Tibial artery (tissue), 4 donors: ENCODE measurements at regions not wholly inside any gene's neighbourhood (a gene's known extent, or its start where the extent isn't known, plus 50 kb on each side); places are given as distances from the start of the nearest gene placed in this dataset.

Experiments
- DNase-seq, 2 donors: peaks; one replicate each; pipeline ENCODE4 v3.0.0-alpha.2; 2019
- H3K27ac ChIP-seq, 2 donors: fragments of 200-600 bp; sonication (generic) in 1 of 2; 1 replicate in 1 of 2; 2 replicates in 1 of 2; pipeline ENCODE4 v1.5.1; 2018 to 2019; ENCODE audit warnings: mild to moderate bottlenecking in 1 of 2
- H3K27me3 ChIP-seq, 2 donors: fragments of 200-600 bp; sonication (generic) in 1 of 2; one replicate each; pipeline versions ENCODE4 v1.5.1 to v1.6.0; 2016 to 2019
- H3K36me3 ChIP-seq, 3 donors: fragments of 200-600 bp; sonication (generic) in 2 of 3; one replicate each; pipeline ENCODE4 v1.5.1; 2016 to 2019; ENCODE audit warnings: mild to moderate bottlenecking in 2 of 3
- H3K4me1 ChIP-seq, 4 donors: fragments of 200-600 bp; sonication (generic) in 2 of 4; 1 replicate in 3 of 4; 2 replicates in 1 of 4; pipeline ENCODE4 v1.5.1; 2016 to 2019
- H3K4me3 ChIP-seq, 2 donors: fragments of 200-600 bp; sonication (generic) in 1 of 2; 1 replicate in 1 of 2; 2 replicates in 1 of 2; pipeline ENCODE4 v1.5.1; 2018 to 2019; ENCODE audit warnings: mild to moderate bottlenecking in 2 of 2
- H3K9me3 ChIP-seq, 3 donors: fragments of 200-600 bp; sonication (generic) in 1 of 3; one replicate each; pipeline ENCODE4 v1.5.1; 2016 to 2019
- CTCF ChIP-seq, 2 experiments: fragments of 200-600 bp in 1 of 2; fragments of 450-650 bp in 1 of 2; IDR thresholded peaks; one replicate each; pipeline ENCODE4 v1.5.1; 2017 to 2019; ENCODE audit warnings: antibody characterized with exemption in 2 of 2, mild to moderate bottlenecking in 1 of 2, moderate library complexity in 1 of 2
- intact Hi-C: fragments of 100-400 bp; cut with DNase I; formaldehyde crosslinking; loops from one replicate; pipeline ENCODE4 v1.15.0; 2023; ENCODE audit warnings: low total_unique reads

DNA sequence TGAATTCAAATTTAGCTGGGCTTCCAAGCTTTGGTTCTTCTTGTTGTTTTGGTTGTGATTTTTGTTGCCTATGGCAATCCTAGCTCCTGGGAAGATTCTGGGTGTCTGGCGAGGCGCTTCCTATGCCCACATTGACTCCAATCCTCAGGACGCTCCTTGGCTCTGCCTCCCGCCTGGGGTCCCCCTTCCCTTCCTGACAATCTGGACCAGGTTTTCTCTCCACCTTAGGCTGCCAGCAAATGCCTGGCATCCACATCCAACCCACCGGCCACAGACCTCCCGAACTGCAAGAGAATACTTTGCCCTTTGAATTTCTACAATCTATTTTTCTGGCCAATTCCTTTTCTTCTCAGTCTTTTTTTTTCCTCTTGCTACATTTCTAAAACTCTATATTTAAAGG, 186.9 kb upstream of the UBL3 start:
- no peaks in the 10 kb centered on the region for H3K36me3 ChIP-seq
- no peaks in the 10 kb centered on the region for H3K9me3 ChIP-seq
- no peak for TF ChIP-seq CTCF (IDR thresholded peaks at IDR 0.05)
- H3K4me1 ChIP-seq = peaks cover 0 to 12% (median 5%) of the 10 kb centered on the region in 4 donors
- no peak overlapping the region for H3K27ac ChIP-seq
- no peak overlapping the region for H3K4me3 ChIP-seq
- DNase-seq = no peak
- H3K27me3 ChIP-seq = peaks cover 0 to 13% of the 10 kb centered on the region in 2 donors
- intact Hi-C loops = no loop called here

DNA sequence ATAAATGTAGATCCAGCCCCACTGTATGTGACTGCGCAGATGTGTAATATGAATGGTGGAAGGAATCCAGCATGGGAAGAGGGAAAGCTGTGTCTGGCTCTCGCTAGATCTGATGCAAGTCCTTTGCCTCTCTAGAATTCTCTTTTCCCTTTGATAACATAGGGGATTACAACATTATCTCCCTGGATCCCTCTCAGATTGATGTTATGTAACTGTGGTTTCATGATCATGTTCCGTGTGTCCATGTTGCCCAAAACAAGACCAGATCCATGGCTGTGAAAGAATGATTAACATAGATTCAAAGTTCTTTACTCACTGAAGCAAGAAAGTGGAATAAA, 184.0 kb upstream of the UBL3 start:
- DNase-seq = no peak
- H3K4me3 ChIP-seq = no peak overlapping the region
- H3K4me1 ChIP-seq = peaks cover 0 to 12% (median 5%) of the 10 kb centered on the region in 4 donors
- no peak for TF ChIP-seq CTCF (IDR thresholded peaks at IDR 0.05)
- no peak overlapping the region for H3K27ac ChIP-seq
- H3K36me3 ChIP-seq = no peaks in the 10 kb centered on the region
- H3K9me3 ChIP-seq = no peaks in the 10 kb centered on the region
- H3K27me3 ChIP-seq = peaks cover 0 to under 1% of the 10 kb centered on the region in 2 donors
- intact Hi-C loops = no loop called here

DNA sequence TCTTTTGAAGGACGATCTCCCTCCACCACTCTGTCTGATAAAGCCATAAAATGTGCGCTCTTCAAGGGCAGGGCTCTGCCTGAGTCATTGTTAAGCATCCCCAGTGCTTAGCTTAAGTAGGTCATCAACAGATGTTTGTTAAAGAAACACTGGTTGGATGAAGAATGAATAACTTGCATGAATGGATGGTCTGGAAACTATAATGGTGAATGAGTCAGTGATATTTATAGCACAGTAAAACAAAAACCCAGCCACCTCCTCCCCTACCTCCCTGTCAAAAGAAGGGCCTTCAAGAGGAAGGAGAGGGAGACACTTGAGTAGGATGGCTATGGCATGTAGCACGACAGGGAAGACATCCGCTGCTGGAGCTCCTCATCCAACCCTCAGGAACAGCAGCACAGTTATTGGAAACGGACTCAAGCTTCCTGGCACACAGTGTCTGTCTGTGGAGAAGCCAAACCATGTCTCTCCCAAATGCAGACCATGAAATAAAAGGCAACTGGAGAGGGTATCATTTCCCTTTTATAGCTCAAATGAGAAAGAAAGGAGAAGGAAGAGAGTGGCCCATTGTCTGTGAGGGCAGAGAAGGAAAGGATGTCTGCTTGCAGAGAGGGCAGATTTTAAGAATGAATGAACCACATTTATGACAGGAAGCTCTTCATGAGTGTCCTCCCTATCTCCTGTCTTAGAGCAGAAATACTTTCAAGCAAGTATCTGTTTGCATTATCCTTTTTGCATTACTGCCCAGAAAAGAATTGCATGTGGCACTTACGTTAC, 183.5 kb upstream of the UBL3 start:
- intact Hi-C loops = no loop called here
- Histone ChIP-seq H3K4me1 (peaks cover 0 to 12% (median 5%) of the 10 kb centered on the region in 4 donors), H3K27ac (no peak overlapping the region), H3K9me3 (no peaks in the 10 kb centered on the region), H3K4me3 (no peak overlapping the region), H3K36me3 (no peaks in the 10 kb centered on the region), H3K27me3 (no peaks in the 10 kb centered on the region)
- TF ChIP-seq CTCF (IDR thresholded peaks at IDR 0.05) = no peak
- DNase-seq = no peak

DNA sequence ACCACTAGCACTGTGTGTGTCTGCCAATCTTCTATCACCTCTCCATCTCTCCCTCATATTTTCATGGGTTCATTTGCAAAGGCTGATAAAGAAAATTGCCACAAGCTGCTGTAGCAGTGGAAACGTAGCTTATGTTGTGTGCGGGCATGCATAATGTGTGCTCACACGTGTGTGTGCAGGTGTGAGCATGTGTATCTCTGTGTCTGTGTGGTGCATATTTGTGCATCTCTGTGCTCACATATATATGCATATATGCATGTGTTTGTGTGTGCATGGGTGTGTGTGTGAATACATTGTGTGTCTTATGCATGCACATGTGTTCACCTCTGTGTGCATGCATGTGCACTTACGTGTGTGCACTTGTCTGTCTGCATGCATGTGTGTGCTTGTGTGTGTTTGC, 181.8 kb upstream of the UBL3 start:
- Histone ChIP-seq H3K36me3 (no peaks in the 10 kb centered on the region), H3K9me3 (no peaks in the 10 kb centered on the region), H3K27ac (no peak overlapping the region), H3K4me1 (peaks cover 0 to 12% (median 5%) of the 10 kb centered on the region in 4 donors), H3K27me3 (no peaks in the 10 kb centered on the region), H3K4me3 (no peak overlapping the region)
- TF ChIP-seq CTCF (IDR thresholded peaks at IDR 0.05) = no peak
- DNase-seq = no peak
- intact Hi-C loops = no loop called here

DNA sequence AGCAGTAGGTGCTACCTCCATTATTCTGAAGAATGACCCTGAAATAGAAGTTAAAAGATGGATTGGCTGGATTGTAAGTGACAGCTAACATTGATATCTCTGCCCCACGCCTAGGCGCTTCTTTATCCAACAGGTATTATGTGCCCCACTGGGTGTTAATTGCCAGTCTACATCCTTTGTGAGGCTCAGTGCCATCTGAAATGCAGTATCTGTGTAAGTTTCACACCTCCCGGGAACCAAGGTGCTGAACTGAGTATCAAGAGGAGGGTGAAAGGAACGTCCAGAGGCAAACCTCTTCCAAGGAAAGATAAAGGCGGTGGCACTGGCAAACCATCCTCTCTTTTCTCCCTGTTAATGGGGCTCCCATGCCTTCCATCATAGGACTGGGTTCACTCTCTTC, 181.1 kb upstream of the UBL3 start:
- no peak overlapping the region for H3K27ac ChIP-seq
- TF ChIP-seq CTCF (IDR thresholded peaks at IDR 0.05) = no peak
- H3K9me3 ChIP-seq = no peaks in the 10 kb centered on the region
- H3K36me3 ChIP-seq = no peaks in the 10 kb centered on the region
- H3K4me1 ChIP-seq = peaks cover 0 to 12% (median 5%) of the 10 kb centered on the region in 4 donors
- no peak for DNase-seq
- H3K27me3 ChIP-seq = no peaks in the 10 kb centered on the region
- intact Hi-C loops = no loop called here
- H3K4me3 ChIP-seq = no peak overlapping the region
